GM21515 (cell line): ENCODE measurements at regions not wholly inside any gene's neighbourhood (a gene's known extent, or its start where the extent isn't known, plus 50 kb on each side); places are given as distances from the start of the nearest gene placed in this dataset.

Experiments
- ATAC-seq: cut with Tn5 transposase; IDR thresholded peaks from one replicate; pipeline ENCODE4 v1.9.1; 2021; ENCODE audit not compliant: unreplicated experiment

GRCh38 chr7:9796241-9796640, 1177.4 kb upstream of the PHF14 start:
- no peak for ATAC-seq

DNA sequence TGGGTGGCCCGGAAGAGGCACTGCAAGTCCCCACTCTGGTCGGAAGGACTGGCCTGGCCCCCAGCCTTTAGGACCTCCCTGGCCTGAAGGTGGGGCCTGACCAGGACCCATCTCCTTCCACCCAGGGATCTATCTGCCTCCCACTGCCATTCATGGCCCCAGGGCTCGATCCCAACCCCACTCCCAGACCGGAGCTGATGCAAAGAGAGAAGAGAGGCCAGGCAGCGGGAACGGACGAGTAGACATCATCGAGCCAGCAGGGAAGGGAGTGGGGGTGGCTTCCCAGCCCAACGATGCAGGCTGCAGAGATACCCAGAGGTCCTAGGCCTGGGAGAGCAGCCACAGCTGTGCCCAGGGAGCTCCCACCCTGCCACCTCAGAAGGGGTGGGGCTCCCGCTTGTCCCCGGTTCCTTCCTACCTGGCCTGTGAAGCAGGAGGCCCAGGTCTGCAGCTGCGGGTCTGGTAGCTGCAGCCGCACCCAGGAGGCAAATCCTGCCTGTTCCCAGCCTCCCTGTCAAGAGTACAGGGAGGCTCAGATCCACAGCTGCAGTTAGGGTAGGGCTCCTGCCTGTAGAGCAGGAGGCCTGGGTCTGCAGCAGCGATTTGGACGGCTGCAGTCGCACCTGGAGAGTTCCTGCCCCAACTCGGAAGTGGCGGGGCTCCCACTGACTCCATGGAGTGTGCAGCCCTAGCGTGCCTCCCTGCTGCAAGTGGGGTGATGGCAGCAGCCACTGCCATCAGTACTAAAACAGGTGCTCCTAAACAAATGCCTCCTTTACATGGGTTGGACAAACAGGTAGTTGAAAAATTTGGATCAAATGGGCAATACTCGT, 1151.0 kb upstream of the PHF14 start:
- no peak for ATAC-seq

- no peak for ATAC-seq
Observed at GRCh38 chr7:9835199-9835598, 1138.5 kb upstream of the PHF14 start.

- ATAC-seq: no peak
Observed at GRCh38 chr7:9836671-9837070, 1137.0 kb upstream of the PHF14 start.

DNA sequence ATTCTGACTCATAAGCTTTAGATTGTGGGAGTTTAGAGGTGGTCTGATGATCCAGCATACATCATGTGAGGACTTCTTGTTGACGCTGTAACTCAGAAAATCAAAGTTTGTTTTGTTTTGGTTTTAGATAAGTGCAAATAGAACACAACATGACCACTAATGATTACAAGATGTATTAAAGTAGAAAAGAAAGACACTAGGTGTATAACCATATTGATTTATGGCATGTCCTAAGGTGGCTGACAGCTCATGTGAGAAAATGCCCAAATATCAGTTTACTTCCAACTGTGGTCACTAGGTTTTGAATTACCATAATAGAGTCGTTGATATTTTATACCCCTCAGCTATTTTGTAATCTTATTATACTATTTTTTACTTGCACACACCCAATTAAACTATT, 1131.4 kb upstream of the PHF14 start:
- ATAC-seq: no peak

GRCh38 chr7:9846902-9847301, 1126.8 kb upstream of the PHF14 start:
- no peak for ATAC-seq

- ATAC-seq: no peak
Observed at GRCh38 chr7:9854605-9855004, 1119.1 kb upstream of the PHF14 start.

- ATAC-seq: no peak
Observed at GRCh38 chr7:9856668-9857067, 1117.0 kb upstream of the PHF14 start.

- ATAC-seq: no peak
Observed at GRCh38 chr7:9863545-9863944, 1110.1 kb upstream of the PHF14 start.

DNA sequence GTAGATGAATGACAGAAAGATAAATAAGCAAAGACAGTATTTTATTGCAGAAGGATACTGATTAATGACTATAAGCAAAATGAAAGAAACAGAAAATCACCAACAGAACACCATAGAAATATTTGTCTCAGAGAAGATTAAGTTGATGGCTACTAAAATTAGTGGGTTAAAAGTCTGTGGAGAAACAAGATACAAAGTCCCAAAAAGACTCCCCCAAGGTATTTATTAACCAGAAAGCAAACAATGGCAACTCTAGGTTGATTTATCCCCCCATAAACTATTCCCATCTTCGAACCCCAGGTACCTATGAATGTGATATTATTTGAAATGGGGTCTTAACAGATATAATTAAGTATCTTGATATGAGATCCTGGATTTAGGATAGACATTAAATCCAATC, 1104.5 kb upstream of the PHF14 start:
- no peak for ATAC-seq

DNA sequence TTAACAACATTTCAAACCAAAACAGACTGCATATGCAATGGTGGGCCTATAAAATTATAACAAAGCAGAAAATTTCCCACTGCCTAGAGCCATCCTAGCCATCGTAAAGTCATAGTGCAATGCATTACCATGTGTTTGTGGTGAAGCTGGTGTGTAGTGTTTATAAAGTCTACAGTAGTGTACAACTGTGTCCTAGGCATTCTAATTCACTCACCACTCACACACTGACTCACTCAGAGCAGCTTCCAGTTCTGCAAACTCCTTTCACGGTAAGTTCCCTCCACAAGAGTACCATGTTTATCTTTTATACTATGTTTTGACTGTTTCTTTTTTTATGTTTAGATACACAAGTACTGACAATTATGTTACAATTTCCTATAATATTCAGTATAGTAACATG, 1104.1 kb upstream of the PHF14 start:
- ATAC-seq: no peak

- no peak for ATAC-seq
Observed at GRCh38 chr7:9870674-9871073, 1103.0 kb upstream of the PHF14 start.

- ATAC-seq: no peak
Observed at GRCh38 chr7:9874182-9874581, 1099.5 kb upstream of the PHF14 start.

GRCh38 chr7:9876053-9876452, 1097.6 kb upstream of the PHF14 start:
- no peak for ATAC-seq

DNA sequence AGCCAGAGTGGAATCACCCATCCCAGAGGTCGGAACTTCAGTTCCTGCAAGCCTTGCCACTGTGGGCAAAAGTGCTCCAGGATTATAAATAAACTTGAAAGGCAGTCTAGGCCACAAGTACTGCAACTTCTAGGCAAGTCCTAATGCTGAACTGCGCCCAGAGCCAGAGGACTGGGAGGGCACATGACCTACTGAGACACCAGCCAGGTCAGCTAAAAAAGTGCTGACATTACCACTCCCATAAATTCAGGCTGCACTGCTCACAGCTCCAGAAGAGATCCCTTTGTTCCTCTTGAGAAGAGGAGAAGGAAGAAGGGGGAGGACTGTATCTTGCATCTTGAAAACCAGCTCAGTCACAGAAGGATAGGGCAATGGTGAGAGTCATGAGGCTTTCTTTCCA, 1084.1 kb upstream of the PHF14 start:
- ATAC-seq: no peak

DNA sequence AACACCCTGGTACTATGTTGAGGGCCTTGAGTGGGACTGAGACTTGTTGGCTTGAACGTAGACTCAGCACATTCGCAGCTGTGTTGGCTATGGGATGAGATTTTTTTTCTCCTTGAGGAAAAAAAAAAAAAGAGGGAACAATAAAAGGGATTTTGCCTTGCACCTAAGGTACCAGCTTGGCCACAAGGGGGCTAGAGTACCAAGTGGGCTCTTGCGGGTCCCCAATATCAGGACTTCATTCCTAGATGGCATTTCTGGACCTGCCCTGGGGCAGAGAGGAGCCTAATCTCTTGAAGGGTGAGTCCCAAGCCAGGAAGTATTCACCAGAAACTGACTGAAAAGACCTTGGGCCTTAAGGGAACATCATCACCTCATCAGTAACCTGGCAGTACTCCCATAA, 1083.6 kb upstream of the PHF14 start:
- no peak for ATAC-seq

- ATAC-seq: no peak
Observed at GRCh38 chr7:9891056-9891455, 1082.6 kb upstream of the PHF14 start.

- no peak for ATAC-seq
Observed at GRCh38 chr7:9900339-9900738, 1073.3 kb upstream of the PHF14 start.

- ATAC-seq: no peak
Observed at GRCh38 chr7:9921326-9921725, 1052.3 kb upstream of the PHF14 start.

GRCh38 chr7:9937944-9938631, 1035.6 kb upstream of the PHF14 start:
- ATAC-seq: no peak

DNA sequence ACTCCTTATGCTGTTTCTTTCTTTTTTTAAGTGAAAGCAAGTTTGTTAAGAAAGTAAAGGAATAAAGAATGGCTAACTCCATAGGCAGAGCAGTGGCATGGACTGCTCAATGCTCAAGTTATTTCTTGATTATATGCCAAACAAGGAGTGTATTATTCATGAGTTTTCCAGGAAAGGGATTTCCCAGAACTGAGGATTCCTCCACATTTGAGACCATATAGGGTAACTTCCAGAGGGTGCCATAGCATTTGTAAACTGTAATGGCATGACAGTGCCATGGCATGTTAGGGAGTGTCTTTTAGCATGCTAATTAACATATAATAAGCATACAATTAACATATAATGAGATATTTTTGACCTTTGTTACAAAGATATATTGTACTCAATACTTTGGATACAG, 1034.5 kb upstream of the PHF14 start:
- ATAC-seq: no peak

- no peak for ATAC-seq
Observed at GRCh38 chr7:9945131-9945530, 1028.5 kb upstream of the PHF14 start.

GRCh38 chr7:9945857-9946256, 1027.8 kb upstream of the PHF14 start:
- no peak for ATAC-seq
